GM12864 (cell line): ENCODE measurements at regions not wholly inside any gene's neighbourhood (a gene's known extent, or its start where the extent isn't known, plus 50 kb on each side); places are given as distances from the start of the nearest gene placed in this dataset.

Experiments
- DNase-seq: peaks from one replicate; pipeline ENCODE4 v3.0.0-alpha.2; 2011; ENCODE audit warnings: low read depth
- H3K4me3 ChIP-seq: 2 replicates; pipeline ENCODE4 v1.5.1; 2011; ENCODE audit warnings: mild to moderate bottlenecking, low read depth, low read length, control low read depth
- CTCF ChIP-seq: IDR thresholded peaks from 2 replicates; pipeline ENCODE4 v1.5.1; 2011; ENCODE audit warnings: low read depth, mild to moderate bottlenecking, moderate library complexity, low read length, control low read depth, inconsistent platforms; ENCODE audit errors: missing control alignments

DNA sequence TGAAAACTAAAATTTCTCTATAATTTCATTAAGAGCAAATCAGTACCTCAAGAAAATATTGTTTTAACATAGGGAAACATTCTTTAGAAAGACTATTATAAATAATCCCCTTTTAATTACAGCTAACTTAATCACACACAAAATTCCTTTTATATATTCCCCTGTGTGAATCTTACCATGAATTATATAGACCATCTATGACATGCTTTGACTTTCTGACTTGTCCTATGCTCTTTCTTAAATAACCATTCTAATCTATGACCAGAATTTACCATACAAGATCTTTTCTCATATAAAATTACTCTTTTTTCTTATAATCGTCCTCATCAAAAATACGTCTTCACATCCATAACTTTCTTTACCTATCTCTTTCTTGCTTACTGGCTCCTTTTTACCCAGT, 824.2 kb upstream of the FAM98A start:
- no peak for DNase-seq

DNA sequence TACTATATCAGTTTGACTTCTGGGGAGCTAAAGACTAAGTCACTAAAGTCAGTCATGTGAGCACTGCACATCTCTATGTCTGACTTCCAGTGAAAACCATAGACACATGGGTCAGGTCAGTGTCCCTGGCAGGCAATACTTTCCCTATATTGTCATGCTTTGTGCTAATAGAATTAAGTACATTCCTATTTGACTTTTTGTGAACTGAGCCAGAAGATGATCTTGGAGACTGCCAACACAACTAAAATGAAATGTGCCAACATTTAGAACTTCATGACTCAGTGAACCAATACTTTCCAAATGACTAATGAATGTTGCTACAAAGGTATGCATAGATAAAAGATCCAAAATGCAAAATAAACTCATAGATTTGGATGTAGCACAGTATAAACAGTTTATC, 820.8 kb upstream of the FAM98A start:
- DNase-seq, result no peak
- TF ChIP-seq CTCF, result no peak

More for the DNA sequence above, 824.2 kb upstream of the FAM98A start:
- no peak for TF ChIP-seq CTCF
- no peak overlapping the region for H3K4me3 ChIP-seq

GRCh38 chr2:34416856-34417255, 817.8 kb upstream of the FAM98A start:
- no peak for DNase-seq
- no peak overlapping the region for H3K4me3 ChIP-seq
- TF ChIP-seq CTCF, result no peak

More for the DNA sequence above, 820.8 kb upstream of the FAM98A start:
- H3K4me3 ChIP-seq, result no peak overlapping the region

- H3K4me3 ChIP-seq, result no peak overlapping the region
- DNase-seq, result no peak
- no peak for TF ChIP-seq CTCF
These were observed 815.8 kb upstream of the FAM98A start for GRCh38 chr2:34414856-34415255.

DNA sequence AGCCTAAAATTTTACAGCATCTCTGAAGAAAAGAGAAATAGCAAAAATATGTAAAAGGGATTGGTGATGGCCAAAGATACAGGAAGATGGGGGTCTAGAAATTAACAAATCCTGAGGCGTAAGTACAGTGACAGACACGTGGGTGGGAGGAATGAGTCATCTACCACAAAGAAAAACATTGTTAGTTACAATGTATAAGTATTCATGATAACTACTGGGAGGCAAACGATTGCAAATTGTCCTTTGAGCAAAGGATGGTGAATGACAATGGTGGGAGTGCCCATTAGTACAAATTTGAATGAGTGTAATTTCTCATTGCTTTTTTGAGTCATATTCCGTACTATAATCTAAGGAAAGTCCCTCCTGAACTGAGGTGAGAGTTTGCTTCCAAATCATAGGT, 809.0 kb upstream of the FAM98A start:
- TF ChIP-seq CTCF, result no peak
- DNase-seq, result no peak
- H3K4me3 ChIP-seq, result no peak overlapping the region

- DNase-seq, result no peak
- TF ChIP-seq CTCF, result no peak
- no peak overlapping the region for H3K4me3 ChIP-seq
These were observed 804.4 kb upstream of the FAM98A start for GRCh38 chr2:34403512-34403911.

GRCh38 chr2:34402376-34402775, 803.3 kb upstream of the FAM98A start:
- DNase-seq, result no peak
- no peak for TF ChIP-seq CTCF
- H3K4me3 ChIP-seq, result no peak overlapping the region
